SK-N-MC (cell line): ENCODE measurements at regions not wholly inside any gene's neighbourhood (a gene's known extent, or its start where the extent isn't known, plus 50 kb on each side); places are given as distances from the start of the nearest gene placed in this dataset.

Experiments used
- EZH2 ChIP-seq: fragments of 200-600 bp; sonication (generic); IDR thresholded peaks from one replicate; pipeline ENCODE4 v1.6.1; 2017; ENCODE audit warnings: antibody characterized with exemption
- POLR2AphosphoS5 ChIP-seq: IDR thresholded peaks from 2 replicates; pipeline ENCODE4 v1.6.1; 2012; ENCODE audit warnings: mild to moderate bottlenecking, low read depth, low read length, borderline replicate concordance

- TF ChIP-seq POLR2AphosphoS5 (no peak), EZH2 (no peak)
Measured at GRCh38 chr10:64041989-64042490, 520.8 kb downstream of the REEP3 start.
